Parathyroid adenoma (tissue), 2 donors: ENCODE measurements at regions not wholly inside any gene's neighbourhood (a gene's known extent, or its start where the extent isn't known, plus 50 kb on each side); places are given as distances from the start of the nearest gene placed in this dataset.

Experiments used
- H2AFZ ChIP-seq: fragments of 300-600 bp; sonication (generic); one replicate; pipeline ENCODE4 v1.7.0; 2017; ENCODE audit warnings: antibody characterized with exemption, mild to moderate bottlenecking
- H3K27ac ChIP-seq: fragments of 300-600 bp; sonication (generic); one replicate; pipeline ENCODE4 v1.7.0; 2017
- H3K27me3 ChIP-seq: fragments of 300-600 bp; sonication (generic); one replicate; pipeline ENCODE4 v1.7.0; 2017; ENCODE audit warnings: low read length; ENCODE audit not compliant: control insufficient read depth, insufficient read depth
- H3K36me3 ChIP-seq: fragments of 300-600 bp; sonication (generic); one replicate; pipeline ENCODE4 v1.7.0; 2017; ENCODE audit warnings: low read length; ENCODE audit not compliant: control insufficient read depth, insufficient read depth
- H3K4me1 ChIP-seq: fragments of 300-600 bp; sonication (generic); one replicate; pipeline ENCODE4 v1.7.0; 2017; ENCODE audit warnings: control low read depth
- H3K4me2 ChIP-seq: fragments of 300-600 bp; sonication (generic); one replicate; pipeline ENCODE4 v1.7.0; 2017; ENCODE audit warnings: low read length
- H3K4me3 ChIP-seq: fragments of 300-600 bp; sonication (generic); one replicate; pipeline ENCODE4 v1.7.0; 2017; ENCODE audit warnings: low read depth, low read length
- H3K79me2 ChIP-seq: fragments of 300-600 bp; sonication (generic); one replicate; pipeline ENCODE4 v1.7.0; 2017; ENCODE audit warnings: control low read depth
- H3K9ac ChIP-seq: fragments of 300-600 bp; sonication (generic); one replicate; pipeline ENCODE4 v1.7.0; 2017; ENCODE audit warnings: mild to moderate bottlenecking
- H3K9me3 ChIP-seq: fragments of 300-600 bp; sonication (generic); one replicate; pipeline ENCODE4 v1.7.0; 2017; ENCODE audit warnings: low read length; ENCODE audit not compliant: control insufficient read depth
- CTCF ChIP-seq: fragments of 300-600 bp; sonication (generic); IDR thresholded peaks from one replicate; pipeline ENCODE4 v1.7.0; 2017; ENCODE audit warnings: antibody characterized with exemption, mild to moderate bottlenecking
- donor health status: primary hyperparathyroidism.

- no peak overlapping the region for H3K9ac ChIP-seq
- H3K4me1 ChIP-seq, result no peaks in the 10 kb centered on the region
- H3K27ac ChIP-seq, result no peak overlapping the region
- H3K4me3 ChIP-seq, result no peak overlapping the region
- H3K27me3 ChIP-seq, result no peaks in the 10 kb centered on the region
- TF ChIP-seq CTCF, result no peak
- H3K36me3 ChIP-seq, result no peaks in the 10 kb centered on the region
- no peak overlapping the region for H2AFZ ChIP-seq
- H3K79me2 ChIP-seq, result no peaks in the 10 kb centered on the region
- H3K9me3 ChIP-seq, result no peaks in the 10 kb centered on the region
- no peak overlapping the region for H3K4me2 ChIP-seq
Measured at GRCh38 chr5:124596595-124597421, 149.6 kb downstream of the ZNF608 start.

- Histone ChIP-seq H3K27me3 (no peaks in the 10 kb centered on the region), H3K9me3 (no peaks in the 10 kb centered on the region), H3K4me1 (no peaks in the 10 kb centered on the region), H3K4me3 (no peak overlapping the region), H2AFZ (no peak overlapping the region), H3K27ac (no peak overlapping the region), H3K36me3 (no peaks in the 10 kb centered on the region), H3K4me2 (no peak overlapping the region), H3K79me2 (no peaks in the 10 kb centered on the region), H3K9ac (no peak overlapping the region)
- no peak for TF ChIP-seq CTCF
Measured at GRCh38 chr5:124593952-124594351, 152.5 kb downstream of the ZNF608 start.

- Histone ChIP-seq H3K36me3 (no peaks in the 10 kb centered on the region), H3K9me3 (no peaks in the 10 kb centered on the region), H3K79me2 (no peaks in the 10 kb centered on the region), H3K9ac (no peak overlapping the region), H3K4me2 (no peak overlapping the region), H3K4me1 (no peaks in the 10 kb centered on the region), H2AFZ (no peak overlapping the region), H3K27ac (no peak overlapping the region), H3K4me3 (no peak overlapping the region), H3K27me3 (no peaks in the 10 kb centered on the region)
- TF ChIP-seq CTCF, result no peak
Measured at GRCh38 chr5:124592891-124593290, 153.5 kb downstream of the ZNF608 start.

- H3K4me2 ChIP-seq, result no peak overlapping the region
- no peak for TF ChIP-seq CTCF
Measured at GRCh38 chr5:124591583-124591982, 154.9 kb downstream of the ZNF608 start.

GRCh38 chr5:124590686-124591085, 155.8 kb downstream of the ZNF608 start:
- no peak for TF ChIP-seq CTCF
- no peak overlapping the region for H2AFZ ChIP-seq
- H3K4me3 ChIP-seq, result no peak overlapping the region
- no peaks in the 10 kb centered on the region for H3K9me3 ChIP-seq
- no peaks in the 10 kb centered on the region for H3K36me3 ChIP-seq
- no peak overlapping the region for H3K9ac ChIP-seq
- H3K79me2 ChIP-seq, result no peaks in the 10 kb centered on the region
- no peak overlapping the region for H3K27ac ChIP-seq
- H3K4me2 ChIP-seq, result no peak overlapping the region
- no peaks in the 10 kb centered on the region for H3K4me1 ChIP-seq
- no peaks in the 10 kb centered on the region for H3K27me3 ChIP-seq

More at GRCh38 chr5:124591583-124591982, 154.9 kb downstream of the ZNF608 start:
- H3K9ac ChIP-seq, result no peak overlapping the region
- H3K9me3 ChIP-seq, result no peaks in the 10 kb centered on the region
- H3K4me3 ChIP-seq, result no peak overlapping the region
- no peaks in the 10 kb centered on the region for H3K36me3 ChIP-seq
- no peaks in the 10 kb centered on the region for H3K27me3 ChIP-seq
- H3K79me2 ChIP-seq, result no peaks in the 10 kb centered on the region
- no peak overlapping the region for H2AFZ ChIP-seq
- no peaks in the 10 kb centered on the region for H3K4me1 ChIP-seq
- no peak overlapping the region for H3K27ac ChIP-seq
